SK-N-MC (cell line): ENCODE measurements at regions not wholly inside any gene's neighbourhood (a gene's known extent, or its start where the extent isn't known, plus 50 kb on each side); places are given as distances from the start of the nearest gene placed in this dataset.

Source experiments
- EZH2 ChIP-seq: fragments of 200-600 bp; sonication (generic); IDR thresholded peaks from one replicate; pipeline ENCODE4 v1.6.1; 2017; ENCODE audit warnings: antibody characterized with exemption
- POLR2AphosphoS5 ChIP-seq: IDR thresholded peaks from 2 replicates; pipeline ENCODE4 v1.6.1; 2012; ENCODE audit warnings: mild to moderate bottlenecking, low read depth, low read length, borderline replicate concordance

GRCh38 chr20:48298851-48299484 lies 513.7 kb upstream of the SULF2 start:
- TF ChIP-seq POLR2AphosphoS5 (no peak), EZH2 (no peak)
